ENCODE measurements at regions not wholly inside any gene's neighbourhood (a gene's known extent, or its start where the extent isn't known, plus 50 kb on each side); places are given as distances from the start of the nearest gene placed in this dataset.

- no peak for TF ChIP-seq POLR2A (IDR thresholded peaks at IDR 0.05)
- TF ChIP-seq, protein P1, sequence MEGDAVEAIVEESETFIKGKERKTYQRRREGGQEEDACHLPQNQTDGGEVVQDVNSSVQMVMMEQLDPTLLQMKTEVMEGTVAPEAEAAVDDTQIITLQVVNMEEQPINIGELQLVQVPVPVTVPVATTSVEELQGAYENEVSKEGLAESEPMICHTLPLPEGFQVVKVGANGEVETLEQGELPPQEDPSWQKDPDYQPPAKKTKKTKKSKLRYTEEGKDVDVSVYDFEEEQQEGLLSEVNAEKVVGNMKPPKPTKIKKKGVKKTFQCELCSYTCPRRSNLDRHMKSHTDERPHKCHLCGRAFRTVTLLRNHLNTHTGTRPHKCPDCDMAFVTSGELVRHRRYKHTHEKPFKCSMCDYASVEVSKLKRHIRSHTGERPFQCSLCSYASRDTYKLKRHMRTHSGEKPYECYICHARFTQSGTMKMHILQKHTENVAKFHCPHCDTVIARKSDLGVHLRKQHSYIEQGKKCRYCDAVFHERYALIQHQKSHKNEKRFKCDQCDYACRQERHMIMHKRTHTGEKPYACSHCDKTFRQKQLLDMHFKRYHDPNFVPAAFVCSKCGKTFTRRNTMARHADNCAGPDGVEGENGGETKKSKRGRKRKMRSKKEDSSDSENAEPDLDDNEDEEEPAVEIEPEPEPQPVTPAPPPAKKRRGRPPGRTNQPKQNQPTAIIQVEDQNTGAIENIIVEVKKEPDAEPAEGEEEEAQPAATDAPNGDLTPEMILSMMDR (IDR thresholded peaks at IDR 0.05), result no peak
These were observed 128.0 kb upstream of the CACUL1 start for GRCh38 chr10:118882741-118883140.

All from thyroid gland (tissue), 4 donors.